HG02678 (cell line): ENCODE measurements at regions not wholly inside any gene's neighbourhood (a gene's known extent, or its start where the extent isn't known, plus 50 kb on each side); places are given as distances from the start of the nearest gene placed in this dataset.
"Not testable (repeated sequence)": the region's sequence is repeated elsewhere in the genome, so short reads cannot be mapped to it uniquely, and the experiment has no call there.

Source experiments
- ATAC-seq: cut with Tn5 transposase; IDR thresholded peaks from one replicate; pipeline ENCODE4 v1.9.1; 2021; ENCODE audit warnings: mild to moderate bottlenecking, moderate library complexity; ENCODE audit not compliant: unreplicated experiment

DNA sequence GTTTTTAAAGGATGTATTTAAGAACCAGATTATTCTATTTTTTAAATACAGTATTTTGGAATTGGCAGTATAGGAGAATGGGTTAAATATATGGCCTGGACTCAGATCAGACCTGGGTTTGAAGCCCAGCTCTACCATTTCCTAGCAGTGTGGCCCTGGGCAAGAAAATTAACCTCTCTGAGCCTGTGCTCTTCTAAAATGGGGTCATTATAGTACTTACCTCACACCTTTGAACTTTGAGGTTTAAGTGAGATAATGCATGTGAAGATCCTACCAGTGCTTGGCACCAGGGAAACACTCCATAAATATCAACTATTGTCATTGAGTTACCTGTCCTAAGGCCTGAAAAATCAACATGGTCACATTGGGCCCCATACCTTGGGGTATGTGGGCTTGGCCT is 93.4 kb upstream of the WSB1 start:
- ATAC-seq, result no peak

DNA sequence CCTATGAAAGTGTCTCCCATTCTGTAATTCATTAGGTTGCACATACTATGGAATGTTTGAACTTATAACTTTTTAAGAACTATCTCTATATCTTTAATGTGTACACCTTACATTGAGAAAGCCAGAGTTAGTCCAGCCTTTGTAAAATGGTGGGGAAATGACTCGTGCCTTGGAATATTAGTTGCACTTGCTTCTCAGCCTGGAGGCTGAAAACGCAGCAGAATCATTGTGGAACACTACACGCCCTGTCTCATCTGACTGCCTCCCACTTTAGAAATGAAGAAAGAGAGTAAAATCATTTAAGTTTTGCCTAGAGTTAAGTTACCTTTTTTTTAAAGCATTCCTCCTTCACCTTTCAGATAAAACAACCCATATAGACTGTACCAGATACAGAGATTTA is 90.7 kb upstream of the WSB1 start:
- no peak for ATAC-seq

DNA sequence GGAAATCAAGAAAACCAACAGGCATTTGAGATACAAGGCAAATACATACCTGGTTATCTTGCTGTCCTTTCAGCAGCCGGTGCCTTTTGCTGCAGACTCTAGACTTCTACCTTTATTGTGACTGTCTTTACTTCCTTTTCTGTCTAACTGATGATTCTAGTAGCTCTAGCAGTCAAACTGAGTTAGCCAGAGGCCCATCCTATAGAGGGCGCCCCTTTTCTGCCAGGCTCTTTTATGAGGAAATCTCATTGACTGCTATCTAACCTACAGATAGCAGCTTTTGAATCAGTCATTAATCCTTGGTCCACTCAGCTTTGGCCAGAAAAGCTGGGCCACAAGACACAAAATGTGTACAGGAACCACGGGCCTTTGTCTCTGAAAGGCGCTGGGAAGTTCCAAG is 87.5 kb upstream of the WSB1 start:
- no peak for ATAC-seq

DNA sequence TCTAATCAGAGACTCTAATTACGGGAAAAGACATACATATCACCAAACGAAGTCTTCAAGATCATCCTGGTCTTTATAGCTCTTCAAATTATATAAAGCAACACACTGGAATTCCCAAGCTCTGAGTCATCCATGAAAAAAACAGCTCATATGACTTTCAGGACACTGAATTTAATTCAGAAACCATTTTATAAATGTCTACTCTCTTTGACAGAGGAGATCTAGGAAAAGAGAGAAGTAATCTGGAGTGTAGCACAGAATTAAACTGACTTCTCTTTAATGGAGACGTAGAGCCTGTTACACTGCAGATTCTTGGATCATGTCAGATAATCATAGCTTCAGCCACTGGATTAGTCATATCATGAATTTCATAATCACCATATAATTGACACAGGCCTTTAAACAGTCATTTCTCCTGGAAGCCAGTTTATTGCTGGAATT is 86.8 kb upstream of the WSB1 start:
- no peak for ATAC-seq

DNA sequence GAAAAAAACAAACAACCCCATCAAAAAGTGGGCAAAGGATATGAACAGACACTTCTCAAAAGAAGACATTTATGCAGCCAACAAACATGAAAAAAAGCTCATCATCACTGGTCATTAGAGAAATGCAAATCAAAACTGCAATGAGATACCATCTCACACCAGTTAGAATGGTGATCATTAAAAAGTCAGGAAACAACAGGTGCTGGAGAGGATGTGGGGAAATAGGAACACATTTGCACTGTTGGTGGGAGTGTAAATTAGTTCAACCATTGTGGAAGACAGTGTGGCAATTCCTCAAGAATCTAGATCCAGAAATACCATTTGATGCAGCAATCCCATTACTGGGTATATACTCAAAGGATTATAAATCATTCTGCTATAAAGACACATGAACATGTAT is 85.5 kb upstream of the WSB1 start:
- ATAC-seq, result not testable (repeated sequence)

DNA sequence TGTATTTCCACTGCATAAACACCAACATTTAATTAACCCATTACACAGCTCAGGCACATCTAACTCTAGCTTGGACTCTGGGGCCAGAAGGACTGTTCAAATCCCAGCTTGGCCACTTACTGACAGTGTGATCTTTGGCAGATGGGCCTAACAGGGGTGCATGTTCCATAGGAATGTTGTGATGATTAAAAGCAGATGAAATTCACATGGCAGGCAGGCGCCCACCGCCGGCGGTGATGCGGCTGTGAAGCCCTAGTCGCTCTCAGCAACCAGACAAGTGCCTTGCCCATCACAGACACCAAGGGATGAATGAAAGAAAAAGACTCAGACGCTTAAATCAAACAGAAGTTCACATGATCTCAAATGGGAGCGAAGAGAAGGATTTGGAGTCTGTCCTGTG is 84.6 kb upstream of the WSB1 start:
- ATAC-seq, result no peak

DNA sequence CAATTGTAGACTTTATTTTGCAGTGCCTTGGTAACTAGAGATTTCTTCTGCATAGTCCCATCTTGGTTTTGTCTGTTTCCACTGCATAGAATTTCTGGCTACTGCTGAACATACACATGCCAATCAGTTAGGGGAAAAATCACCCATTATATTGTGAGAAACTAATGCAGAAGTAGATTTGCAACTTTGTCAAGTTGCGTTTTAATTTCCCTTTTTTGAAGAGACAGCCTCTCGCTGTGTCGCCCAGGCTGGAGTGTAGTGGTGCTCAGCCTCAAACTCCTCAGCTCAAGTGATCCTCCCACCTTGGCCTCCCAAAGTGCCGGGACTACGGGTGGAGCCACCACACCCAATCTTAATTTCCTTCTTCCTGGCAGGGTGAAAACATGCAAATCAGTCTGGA is 83.1 kb upstream of the WSB1 start:
- ATAC-seq, result not testable (repeated sequence)

DNA sequence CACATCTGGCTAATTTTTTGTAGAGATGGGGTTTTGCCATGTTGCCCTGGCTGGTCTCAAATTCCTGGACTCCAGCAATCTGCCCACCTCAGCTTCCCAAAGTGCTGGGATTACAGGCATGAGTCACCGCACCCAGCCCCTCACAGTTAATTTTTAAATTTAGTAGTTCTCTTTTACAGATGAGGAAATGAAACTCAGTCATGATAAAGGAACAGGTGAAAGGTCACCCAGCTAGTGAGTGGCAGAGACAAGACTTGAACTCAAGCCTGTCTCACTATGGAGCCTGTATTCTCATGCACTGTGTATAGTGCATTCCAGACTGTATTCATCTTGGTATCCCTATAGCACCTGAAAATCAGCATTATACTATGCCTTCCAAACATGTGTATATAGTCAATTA is 77.1 kb upstream of the WSB1 start:
- ATAC-seq, result no peak

DNA sequence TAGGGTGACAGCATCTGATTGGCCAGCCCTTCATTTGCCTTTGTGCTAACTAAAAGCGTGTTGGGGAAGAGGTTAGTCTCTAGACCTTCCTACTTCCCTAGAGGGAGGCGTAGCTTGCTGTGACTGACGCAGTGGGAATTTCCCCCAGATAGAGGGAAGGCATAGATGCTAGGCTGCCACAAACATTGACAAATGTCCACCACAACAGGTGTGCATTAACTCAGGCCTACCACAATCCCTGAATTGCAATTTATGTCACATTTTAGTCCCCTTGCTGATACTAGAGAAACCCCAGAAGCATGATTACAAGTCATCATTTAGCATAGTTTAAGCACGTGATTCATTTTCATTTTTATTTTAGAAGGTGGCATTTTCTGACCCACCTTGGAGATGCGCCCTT is 76.3 kb upstream of the WSB1 start:
- ATAC-seq, result peak; percentile 76

DNA sequence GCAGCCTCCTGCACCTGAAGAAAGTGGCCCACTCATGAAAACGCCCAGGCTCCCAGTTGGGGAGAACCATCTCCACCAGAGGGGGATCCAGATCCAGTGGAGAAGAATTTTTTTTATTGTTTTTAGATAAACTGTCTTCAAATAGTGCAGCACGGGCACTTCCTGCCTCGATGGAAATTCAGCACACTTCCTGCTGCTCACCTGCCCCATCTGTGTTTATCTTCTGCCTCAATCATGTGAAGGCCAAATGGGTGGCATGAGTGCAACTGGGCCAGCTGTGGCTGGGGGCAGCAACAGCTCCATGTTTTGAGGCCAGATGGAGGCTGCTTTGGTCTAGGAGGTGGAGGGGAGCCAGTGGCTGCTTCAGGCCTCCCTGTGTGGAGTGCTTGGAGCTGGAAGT is 75.9 kb upstream of the WSB1 start:
- no peak for ATAC-seq

DNA sequence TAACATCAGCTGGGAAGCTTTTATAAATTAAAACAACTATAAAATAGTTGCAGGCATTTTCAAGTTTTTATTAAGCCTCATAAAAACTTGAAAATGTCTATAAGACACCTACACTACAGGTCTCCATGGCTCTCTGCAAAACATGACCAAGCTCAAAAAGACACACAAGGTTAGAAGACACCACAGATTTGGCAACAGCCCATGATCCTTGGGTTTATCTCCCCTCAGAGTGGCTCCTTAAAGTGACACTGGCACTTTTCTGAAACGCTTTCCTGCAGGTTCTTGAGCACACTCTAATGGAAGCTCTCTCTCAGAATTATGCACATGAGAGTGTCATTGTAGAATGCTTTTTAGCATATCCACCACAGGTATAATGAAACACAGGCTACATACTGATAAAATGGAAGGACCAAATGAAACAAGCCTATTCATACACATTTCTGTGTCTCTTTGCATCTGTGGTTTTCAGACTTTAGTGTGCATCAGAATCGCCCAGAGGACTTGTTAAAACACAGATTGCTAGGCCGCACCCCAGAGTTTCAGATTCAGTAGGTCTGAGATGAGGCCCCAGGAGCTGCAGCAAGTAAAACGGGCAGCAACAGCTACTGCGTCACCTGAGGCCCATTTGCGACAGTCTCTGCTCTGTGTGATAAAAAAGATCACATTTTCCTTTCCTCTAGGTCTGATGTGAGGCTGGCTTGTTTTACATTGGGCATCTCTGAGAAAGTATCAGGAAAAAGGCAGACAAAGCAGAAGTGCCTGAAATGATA is 75.0 kb upstream of the WSB1 start:
- peak; percentile 69 for ATAC-seq

DNA sequence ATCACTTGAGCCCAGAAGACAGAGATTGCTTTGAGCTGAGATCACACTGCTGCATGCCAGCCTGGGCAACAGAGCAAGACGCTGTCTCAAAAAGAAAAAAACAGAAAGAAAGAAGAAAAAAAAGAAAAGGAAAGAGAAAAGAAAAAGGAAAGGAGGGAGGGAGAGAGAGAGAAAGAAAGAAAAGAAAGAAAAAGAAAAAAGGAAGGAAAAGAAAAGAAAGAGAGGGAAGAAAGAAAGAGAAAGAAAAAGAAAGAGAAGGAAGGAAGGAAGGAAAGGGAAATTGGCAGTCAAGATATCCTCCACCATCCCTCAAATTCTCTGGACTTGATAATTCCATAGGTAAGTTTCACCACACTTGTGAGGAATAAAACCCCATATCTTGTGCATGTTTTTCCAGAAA is 71.4 kb upstream of the WSB1 start:
- ATAC-seq, result no peak

DNA sequence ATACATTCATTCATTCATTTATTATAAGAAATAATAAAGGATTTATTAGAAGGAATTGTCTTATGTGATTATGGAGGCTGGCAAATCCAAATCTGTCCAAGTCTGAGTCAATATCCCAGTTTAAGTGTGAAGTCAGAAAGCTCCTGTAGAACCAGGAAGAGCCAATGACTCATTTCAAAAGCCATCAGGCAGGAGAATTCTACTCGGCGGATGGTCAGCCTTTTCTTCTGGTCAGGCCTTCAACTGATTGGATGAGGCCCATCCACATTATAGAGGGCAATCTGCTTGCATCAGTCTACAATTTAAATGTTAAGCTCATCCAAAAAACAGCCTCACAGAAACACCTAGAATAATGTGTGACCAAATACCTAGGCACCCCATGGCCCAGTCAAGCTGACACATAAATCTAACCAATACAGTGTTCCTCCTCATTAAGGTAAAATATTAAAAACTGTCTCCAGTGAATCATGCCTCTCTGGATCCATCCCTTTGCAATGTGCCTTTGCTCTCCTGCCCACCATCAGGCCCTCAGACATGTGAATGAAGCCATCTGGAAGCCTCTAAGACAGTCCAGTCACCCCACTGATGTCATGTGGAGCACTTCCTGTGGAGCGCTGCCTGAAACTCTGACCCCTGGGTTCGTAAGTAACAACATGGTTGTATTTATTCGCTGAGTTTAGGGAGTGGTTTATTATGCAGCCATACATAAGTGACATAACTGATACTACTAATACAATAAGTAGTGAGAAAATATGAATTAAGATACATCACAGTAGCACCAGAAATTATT is 69.2 kb upstream of the WSB1 start:
- no peak for ATAC-seq

DNA sequence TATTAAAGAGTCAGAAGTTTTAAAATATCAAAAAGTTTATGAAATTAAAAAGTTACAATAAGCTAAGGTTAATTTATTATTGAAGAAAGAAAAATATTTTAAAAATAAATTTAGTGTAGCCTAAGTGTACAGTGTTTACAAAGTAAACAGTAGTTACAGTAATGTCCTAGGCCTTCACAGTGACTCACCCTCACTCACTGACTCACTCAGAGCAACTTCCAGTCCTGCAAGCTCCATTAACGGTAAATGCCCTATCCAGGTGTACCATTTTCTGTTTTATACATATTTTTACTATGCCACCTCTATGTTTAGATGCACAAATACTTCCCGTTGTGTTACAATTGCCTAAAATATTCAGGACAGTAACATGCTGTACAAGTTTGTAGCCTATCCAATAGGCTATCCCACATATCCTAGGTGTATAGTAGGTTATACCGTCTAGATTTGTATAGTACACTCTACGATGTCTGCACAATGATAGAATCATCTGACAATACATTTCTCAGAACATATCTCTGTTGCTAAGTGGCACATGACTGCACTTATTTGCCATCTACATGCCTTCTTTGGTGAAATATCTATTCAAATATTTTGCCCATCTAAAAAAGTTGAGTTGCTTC is 67.2 kb upstream of the WSB1 start:
- ATAC-seq, result no peak

DNA sequence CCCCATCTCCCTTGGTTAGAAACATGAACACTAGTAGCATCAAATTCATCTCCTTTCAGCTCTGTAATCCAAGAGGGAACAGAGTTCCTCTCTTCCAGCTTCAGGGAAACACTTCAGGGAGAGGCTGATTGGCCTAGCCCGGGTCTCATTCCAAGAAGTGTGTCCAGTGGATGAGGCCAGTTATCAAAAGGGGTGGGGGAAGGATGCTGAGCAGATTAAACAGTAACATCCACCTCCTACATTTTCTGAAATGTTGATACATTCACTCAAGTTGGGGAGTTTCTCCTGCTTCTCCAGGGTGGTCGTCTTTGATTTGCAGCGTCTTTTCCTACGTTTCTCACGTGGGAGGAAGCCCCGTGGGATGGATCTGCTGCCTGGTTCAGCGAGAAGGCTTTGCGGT is 62.9 kb upstream of the WSB1 start:
- no peak for ATAC-seq

DNA sequence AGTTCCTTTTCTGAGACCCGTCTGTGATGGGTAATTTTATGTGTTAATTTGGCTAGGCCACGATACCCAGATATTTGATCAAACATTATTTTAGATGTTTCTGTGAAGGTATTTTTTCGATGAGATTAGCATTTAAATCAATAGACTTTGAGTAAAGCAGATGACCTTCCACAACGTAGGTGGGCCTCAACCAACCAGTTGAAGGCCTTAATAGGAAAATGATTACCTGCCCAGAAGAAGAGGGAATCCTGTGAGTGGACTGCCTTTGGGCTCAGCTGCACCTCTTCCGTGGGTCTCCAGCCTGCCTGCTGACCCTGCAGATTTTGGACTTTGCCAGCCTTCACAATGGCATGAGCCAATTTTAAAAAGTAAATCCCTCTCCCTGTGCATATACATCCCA is 61.6 kb upstream of the WSB1 start:
- no peak for ATAC-seq

DNA sequence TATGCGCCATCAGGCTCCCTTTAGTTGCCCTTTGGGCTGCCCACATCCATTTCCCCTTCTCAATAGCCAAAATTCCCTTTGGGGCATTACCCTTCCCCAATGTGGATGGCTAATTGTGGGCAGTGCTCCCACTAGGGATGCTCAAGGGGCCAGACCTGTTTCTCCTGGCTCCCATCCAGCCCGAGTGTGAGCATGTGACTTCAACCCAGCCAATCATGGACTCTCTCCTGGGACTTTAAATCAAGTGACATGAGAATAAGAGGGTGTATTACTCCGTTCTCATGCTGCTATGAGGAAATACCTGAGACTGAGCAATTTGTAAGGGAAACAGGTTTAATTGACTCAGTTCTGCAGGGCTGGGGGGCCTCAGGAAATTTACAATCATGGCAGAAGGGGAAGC is 60.9 kb upstream of the WSB1 start:
- ATAC-seq, result no peak

DNA sequence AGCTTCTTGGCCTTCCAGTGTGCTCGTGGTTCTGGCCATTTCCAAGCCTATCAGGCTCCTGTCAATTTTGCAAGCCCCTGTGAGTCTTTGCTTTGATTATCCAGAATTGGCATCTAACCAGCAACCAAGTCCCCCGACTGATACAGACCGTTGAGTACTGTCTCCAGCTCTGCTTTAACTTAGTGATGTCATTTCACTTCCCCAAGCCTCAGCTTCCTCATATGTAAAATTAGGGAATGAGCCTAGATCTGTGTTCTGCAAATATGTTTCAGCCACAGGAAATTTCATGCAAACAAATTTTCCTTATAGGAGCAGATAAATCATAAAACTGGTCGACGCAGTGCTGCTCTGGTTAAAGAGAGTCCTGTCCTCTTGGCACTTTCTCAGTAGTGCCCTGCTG is 60.1 kb upstream of the WSB1 start:
- ATAC-seq, result no peak

DNA sequence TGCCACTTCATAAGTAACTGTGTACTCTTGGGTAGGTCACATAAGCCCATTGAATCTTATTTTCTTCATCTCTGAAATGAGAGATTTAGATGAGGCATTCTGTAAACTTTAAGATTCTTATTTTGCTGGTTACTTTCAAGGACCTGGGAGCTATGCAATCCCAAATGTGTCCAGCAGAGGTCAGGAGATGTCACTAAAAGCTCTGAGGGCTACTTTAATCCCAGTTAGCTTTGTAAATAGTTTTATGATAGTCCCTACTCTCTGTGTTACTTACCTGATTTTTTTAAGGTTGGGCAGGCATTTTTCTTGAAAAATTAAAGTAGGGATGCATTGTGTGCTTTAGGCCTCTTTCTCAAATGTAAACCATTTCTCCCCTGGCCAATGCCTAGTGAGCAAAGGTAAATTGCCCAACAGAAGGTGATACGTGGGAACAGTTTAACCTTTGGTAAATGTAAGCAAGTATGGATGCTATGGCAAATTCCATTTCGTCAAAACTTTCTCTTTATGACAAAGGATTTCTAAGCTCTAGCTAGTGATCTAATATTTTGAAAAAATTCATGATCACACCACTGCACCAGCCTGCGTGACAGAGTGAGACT is 57.1 kb upstream of the WSB1 start:
- ATAC-seq, result no peak

DNA sequence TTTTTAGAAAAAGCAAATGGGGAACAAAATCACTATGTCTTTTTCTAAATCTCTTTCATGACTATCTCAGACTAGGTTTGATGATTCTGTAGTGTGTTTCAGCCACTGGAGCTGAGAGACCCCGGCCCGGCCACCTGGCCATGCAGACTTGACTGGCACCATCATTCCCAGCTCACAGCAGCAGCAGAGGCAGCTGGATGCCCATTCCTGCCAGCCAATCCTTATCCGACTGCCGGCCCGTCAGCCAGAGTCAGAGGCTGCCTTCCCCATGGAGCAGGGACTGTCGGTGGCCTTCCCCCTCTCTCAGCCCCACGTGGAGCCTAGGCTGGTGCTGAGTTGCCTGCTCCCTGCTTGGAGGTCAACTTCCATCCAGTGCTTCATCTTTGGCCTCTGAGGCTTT is 56.0 kb upstream of the WSB1 start:
- ATAC-seq, result no peak

DNA sequence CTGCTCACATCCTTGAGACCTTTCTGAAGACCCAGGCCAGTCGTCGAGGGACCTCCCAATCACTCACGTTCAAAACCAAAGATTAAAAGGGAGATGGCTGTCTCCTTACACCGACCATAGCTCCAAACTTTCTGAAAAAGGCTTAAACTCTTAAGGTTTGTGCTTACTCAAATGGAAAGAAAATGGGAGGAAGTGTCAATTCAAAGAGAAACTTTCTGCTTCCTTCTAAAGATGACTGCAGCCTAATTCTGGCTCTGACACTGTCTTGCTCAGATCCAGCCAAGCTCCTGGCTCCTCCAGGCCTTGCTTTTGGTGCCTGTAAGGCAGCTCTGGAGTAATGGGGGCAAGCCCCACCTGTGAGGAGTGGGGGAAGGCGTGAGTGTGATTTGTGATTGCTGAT is 54.9 kb upstream of the WSB1 start:
- ATAC-seq, result peak; percentile 60

DNA sequence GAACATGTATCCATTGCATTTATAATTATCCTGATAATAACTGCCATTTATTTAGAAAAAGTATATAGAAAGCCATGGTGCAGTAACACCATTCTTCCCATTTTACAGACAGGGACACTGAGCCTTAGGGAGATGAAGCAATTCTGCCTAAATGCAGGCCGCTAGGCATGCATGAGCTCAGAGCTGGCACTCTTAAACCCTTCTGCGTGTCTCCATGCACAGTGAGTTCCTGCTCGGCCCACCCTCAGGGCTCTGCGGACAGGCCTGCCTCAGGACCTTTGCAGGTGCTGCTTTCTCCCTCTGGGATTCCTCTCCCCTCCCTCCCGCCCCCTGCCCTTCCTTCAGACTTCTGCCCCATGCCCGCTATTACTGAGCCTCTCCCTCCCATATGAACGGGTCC is 54.3 kb upstream of the WSB1 start:
- ATAC-seq, result no peak
